ENCODE measurements at regions not wholly inside any gene's neighbourhood (a gene's known extent, or its start where the extent isn't known, plus 50 kb on each side); places are given as distances from the start of the nearest gene placed in this dataset.

DNA sequence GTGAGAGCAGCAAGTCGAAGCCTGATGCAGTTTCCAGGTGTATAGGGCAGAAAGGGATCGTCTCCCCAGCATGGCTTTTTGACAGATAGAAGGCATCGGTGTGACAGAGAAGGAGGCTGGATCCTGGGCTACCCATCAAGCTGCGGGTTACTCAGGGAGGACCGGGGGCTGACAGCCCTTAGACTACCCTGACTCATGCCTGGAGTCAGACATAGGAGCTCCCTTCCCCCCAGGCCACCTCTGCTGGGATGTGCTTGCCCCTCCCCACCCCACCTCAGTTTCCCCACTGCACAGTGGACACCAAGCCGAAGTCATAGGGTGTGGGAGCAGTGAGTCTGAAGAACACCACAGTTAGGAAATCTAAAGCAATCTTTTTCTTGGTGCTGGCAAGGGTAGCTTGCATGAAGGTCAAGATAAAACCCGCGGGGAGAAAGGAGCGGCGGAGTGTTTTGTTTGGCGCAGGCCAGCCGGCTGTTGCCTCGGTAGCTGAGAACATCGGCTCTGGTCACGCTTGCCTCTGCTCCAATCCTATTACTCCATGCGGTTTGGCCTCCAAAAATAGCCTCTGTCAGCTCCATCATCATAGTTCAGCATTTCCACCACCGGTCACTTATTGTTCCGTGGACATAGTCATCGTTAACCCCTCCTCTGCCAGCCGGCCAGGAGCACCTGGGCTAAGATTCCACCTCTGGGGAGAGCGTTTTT is 169.2 kb upstream of the GLI2 start:
- no peak for DNase-seq (ENCODE audit: insufficient read length, low spot score)
- FAIRE-seq = no peak
- TF ChIP-seq, protein P1, sequence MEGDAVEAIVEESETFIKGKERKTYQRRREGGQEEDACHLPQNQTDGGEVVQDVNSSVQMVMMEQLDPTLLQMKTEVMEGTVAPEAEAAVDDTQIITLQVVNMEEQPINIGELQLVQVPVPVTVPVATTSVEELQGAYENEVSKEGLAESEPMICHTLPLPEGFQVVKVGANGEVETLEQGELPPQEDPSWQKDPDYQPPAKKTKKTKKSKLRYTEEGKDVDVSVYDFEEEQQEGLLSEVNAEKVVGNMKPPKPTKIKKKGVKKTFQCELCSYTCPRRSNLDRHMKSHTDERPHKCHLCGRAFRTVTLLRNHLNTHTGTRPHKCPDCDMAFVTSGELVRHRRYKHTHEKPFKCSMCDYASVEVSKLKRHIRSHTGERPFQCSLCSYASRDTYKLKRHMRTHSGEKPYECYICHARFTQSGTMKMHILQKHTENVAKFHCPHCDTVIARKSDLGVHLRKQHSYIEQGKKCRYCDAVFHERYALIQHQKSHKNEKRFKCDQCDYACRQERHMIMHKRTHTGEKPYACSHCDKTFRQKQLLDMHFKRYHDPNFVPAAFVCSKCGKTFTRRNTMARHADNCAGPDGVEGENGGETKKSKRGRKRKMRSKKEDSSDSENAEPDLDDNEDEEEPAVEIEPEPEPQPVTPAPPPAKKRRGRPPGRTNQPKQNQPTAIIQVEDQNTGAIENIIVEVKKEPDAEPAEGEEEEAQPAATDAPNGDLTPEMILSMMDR (IDR thresholded peaks at IDR 0.05; ENCODE audit: insufficient read depth, missing control alignments) = no peak

DNA sequence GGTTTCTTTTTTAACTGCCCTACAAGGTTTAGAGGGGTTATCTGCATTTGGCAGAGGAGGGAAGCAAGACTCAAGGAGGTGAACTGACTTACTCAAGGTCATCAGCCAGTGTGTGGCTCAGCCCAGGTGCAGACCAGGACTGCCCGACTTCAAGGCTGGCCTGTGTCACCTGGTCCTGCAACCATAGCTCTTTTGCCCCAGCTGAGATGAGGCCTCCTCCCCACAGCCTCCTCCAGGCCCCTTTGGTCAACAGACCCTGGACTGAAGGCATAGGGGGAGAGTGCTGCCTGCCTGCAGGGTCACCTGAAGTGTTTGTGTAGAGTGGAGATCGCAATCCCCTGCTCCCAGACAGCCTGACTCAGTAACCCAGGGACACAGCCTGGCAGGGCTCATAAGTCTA is 168.5 kb upstream of the GLI2 start:
- FAIRE-seq (no peak), DNase-seq (ENCODE audit: insufficient read length, low spot score) (no peak)
- TF ChIP-seq, protein P1 (IDR thresholded peaks at IDR 0.05; ENCODE audit: insufficient read depth, missing control alignments) = no peak

GRCh38 chr2:120568089-120568974 is 167.3 kb upstream of the GLI2 start:
- FAIRE-seq (no peak), DNase-seq (ENCODE audit: insufficient read length, low spot score) (no peak)
- TF ChIP-seq, protein P1 (IDR thresholded peaks at IDR 0.05; ENCODE audit: insufficient read depth, missing control alignments) = no peak

DNA sequence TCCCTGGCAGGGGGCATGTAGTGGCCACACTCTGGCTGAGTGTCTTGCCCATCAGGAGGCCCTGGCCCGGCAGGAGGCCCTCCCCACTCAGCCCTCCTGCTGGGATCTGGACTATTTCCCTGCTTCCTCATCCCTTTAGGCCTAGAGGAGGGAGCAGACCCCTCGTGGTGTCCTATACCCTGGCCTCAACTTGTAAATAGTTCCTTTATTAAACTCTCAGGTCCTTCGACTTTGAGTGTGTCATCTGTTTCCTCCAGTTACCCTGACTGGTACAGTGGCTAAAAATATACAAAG is 166.7 kb upstream of the GLI2 start:
- FAIRE-seq = no peak
- TF ChIP-seq, protein P1 (IDR thresholded peaks at IDR 0.05; ENCODE audit: insufficient read depth, missing control alignments) = no peak
- DNase-seq (ENCODE audit: insufficient read length, low spot score) = no peak

- TF ChIP-seq, protein P1 (IDR thresholded peaks at IDR 0.05; ENCODE audit: insufficient read depth, missing control alignments) = no peak
- FAIRE-seq (no peak), DNase-seq (ENCODE audit: insufficient read length, low spot score) (no peak)
These were observed 165.7 kb upstream of the GLI2 start for GRCh38 chr2:120570001-120570400.

- TF ChIP-seq, protein P1 (IDR thresholded peaks at IDR 0.05; ENCODE audit: insufficient read depth, missing control alignments) = no peak
- FAIRE-seq = no peak
- DNase-seq (ENCODE audit: insufficient read length, low spot score) = no peak
These were observed 165.1 kb upstream of the GLI2 start for GRCh38 chr2:120570546-120570945.
